ENCODE measurements at regions not wholly inside any gene's neighbourhood (a gene's known extent, or its start where the extent isn't known, plus 50 kb on each side); places are given as distances from the start of the nearest gene placed in this dataset.

DNA sequence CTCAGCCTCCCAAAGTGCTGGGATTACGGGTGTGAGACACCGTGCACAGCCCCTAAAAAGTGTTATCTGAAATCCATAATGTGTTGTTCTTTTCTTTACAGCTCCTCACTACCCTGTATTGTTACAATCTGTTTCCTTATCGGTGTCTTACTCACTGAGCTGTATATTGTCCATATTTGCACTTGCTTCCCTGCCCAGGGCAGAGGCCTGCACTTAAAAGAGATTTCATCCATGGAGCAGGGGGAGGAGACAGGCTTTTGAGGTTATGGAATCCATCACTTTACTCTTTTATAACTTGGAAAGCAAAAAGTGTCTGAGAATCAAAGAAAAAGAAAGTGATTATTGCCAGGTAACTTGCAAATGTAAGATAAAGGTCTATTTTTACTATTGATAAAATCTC is 251.0 kb downstream of the DIO2 start:
- no peak for DNase-seq

DNA sequence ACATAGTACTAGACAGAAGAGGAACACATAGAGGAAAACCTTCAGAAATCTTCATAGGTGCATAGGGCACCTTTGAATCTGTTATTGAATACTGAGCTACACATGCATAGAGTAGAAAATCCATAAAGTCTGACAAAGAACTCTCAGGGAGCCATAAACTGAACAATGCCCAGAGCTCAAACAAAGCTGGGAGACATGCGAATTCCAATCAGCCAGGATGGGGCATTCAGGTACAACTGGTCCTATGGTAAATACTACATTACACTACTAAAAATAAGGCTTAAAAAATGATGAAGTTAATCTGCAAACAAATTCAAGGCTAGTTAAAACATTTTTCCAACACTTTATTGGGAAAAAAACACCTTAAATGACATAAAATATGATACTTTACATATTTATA is 259.7 kb downstream of the DIO2 start:
- DNase-seq = no peak

- no peak for DNase-seq
Measured at GRCh38 chr14:79949906-79950305, 261.4 kb downstream of the DIO2 start.

- DNase-seq = no peak
Measured at GRCh38 chr14:79947440-79948054, 263.8 kb downstream of the DIO2 start.

DNA sequence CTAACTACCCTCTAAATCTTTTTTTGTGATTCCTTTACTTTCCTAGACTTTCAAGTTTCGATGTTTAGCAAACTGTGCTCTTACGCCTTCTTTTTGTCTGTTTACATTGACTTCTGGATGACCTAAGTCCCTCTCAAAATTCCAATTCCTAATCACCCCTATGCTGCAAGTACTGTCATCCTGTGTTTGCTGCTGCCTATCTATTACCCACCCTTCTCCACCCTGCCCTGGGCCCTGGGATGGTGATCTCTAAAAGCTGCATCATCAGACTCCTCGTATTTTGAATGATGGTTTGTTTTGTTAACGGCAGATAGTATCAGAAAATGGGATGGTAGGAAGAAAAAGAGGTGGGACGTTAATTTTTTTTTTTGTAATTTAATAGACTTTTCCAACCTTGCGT is 272.1 kb downstream of the DIO2 start:
- DNase-seq = no peak

DNA sequence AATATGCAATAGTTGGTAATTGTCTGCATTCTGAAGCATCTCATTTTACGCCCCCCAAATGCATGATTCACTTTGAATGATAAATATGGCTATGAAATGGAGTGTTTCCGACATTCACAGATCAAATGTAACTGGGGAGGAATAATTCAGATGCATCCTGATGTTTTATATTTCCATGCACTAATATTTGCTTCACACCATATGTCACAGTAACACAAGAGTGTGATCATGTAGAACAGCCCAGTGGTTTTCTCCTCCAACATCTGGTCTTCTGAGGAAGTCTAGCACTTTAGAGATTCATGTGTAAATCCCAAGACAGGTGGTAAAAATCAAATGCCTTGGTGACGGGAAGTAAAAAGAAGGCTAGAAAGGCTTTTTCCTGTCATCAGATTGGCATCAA is 273.1 kb downstream of the DIO2 start:
- no peak for DNase-seq

- DNase-seq = no peak
Measured at GRCh38 chr14:79937433-79937832, 273.9 kb downstream of the DIO2 start.

DNA sequence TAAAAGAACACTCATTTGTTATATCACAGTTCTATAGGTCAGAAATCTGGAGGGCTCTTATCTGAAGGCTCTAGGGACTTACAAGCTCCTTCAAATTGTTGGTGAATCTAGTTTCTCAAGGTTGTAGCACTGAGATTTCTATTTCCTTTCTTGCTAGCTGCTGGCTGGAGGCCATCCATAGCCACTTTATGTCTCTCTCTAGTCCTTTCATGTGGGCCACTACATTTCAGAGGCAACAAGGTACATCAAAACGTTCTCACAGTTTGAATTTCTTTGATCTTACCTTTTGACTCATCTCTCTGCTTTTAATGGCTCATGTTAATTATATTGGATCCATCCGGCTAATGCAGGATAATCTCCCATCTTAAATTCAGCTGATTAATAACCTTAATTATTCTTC is 286.8 kb downstream of the DIO2 start:
- no peak for DNase-seq

DNA sequence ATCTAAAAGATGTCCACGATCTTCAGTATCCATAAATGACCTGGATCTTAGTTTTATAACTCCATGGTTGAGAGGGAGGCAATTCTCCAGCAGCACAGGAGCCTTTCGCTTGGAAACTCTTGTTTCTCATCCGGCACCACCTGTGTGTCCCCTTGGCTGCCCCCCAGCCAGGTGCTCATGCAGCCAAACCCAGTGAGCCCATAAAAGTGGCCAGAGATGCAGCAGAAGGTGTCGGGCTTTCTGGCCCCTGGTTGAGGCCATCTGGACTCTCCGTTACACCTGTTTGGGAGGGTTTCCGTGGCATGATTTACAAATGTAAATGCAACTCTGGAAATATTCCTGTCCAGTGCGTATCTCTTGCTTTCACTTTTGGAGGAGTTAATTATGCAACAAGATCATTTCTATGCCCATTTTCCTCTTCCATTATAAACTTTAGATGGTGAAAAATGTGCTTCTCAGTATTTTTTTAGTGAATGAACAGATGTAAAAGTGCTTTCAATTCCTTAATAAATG is 291.1 kb downstream of the DIO2 start:
- DNase-seq = no peak
